HG02973 (cell line): ENCODE measurements at regions not wholly inside any gene's neighbourhood (a gene's known extent, or its start where the extent isn't known, plus 50 kb on each side); places are given as distances from the start of the nearest gene placed in this dataset.

Experiments used
- ATAC-seq: cut with Tn5 transposase; IDR thresholded peaks from one replicate; pipeline ENCODE4 v1.9.1; 2021; ENCODE audit warnings: moderate library complexity; ENCODE audit not compliant: unreplicated experiment

DNA sequence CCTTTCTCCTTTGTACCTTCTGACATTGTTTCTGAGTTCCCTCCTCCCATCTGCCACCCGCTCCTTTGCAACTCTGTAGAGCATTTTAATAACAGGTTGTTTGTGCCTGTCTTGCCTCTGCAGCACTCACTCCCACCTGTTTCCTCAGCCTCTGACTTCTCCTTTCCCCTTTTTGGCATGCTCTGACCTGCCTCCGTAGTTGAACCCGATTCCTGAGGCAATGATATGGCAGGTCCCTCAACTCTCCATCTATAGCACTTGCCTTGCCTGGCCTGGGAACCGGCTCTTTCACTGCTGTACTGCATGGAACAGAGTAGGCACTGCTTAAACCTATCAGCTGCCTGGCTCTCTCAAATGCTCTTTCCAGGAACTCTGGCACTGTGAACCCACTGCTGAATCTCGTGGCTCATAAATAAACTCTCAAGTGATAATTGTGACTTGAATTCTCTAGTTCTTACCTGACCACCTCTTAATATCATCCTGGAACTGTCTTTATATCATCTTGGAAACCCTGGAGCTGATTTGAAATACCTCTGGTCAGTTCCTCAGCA is 50.3 kb downstream of the UTRN start:
- ATAC-seq: no peak

DNA sequence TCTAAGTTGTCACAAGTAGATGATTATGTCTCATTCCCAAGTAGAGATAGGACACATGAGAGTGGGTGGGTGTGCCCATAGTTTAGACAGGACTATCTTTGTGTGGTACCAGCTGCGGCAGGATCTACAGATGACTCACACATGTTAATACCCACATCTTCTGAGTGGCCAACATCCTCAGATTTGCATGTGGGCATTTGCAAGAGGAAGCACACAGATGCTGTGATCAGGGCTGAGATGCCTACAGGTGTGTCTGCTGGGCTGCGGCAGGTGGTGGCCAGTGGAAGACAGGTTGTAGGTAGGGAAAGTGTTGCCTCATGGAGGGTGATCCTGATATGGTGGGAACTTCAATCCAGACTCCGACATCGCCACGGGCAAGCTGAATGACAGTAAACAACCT is 50.8 kb downstream of the UTRN start:
- peak; percentile 49 for ATAC-seq

DNA sequence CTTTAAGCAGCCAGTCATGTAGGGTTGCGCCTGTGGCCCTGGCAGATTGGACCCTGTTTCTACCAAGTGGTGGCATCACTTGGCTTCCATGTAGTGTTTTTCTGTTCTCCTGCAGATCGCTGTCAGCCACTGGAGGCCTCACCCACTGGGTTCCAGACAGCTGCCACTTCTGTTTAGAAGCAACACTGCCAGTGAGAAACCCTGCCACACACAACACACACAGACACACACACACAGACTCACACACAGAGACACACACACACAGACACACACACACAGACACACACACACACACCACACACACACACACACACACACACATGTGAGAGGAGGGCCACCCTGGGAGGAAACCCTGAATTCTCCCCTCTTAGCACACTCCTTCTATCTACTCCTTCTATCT is 51.8 kb downstream of the UTRN start:
- ATAC-seq: no peak

DNA sequence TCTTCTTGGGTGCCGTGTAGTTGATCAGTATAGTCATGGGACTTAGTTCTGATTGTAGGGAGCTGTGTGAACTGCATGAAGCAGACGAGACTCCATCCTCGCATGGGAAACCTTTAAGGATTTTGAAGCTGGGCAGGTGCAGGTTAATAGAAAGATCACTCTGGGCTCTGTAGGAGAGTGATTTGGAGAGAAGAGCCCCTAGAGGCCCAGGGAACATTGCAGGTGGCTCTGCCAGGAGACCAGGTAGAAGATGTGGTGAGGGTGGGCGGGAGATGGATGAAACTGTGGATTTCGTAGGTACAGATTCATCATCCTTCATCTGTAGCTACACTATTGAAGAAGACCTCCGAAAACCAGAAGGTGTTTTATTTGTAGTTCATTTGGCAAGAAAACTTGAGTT is 53.3 kb downstream of the UTRN start:
- no peak for ATAC-seq

DNA sequence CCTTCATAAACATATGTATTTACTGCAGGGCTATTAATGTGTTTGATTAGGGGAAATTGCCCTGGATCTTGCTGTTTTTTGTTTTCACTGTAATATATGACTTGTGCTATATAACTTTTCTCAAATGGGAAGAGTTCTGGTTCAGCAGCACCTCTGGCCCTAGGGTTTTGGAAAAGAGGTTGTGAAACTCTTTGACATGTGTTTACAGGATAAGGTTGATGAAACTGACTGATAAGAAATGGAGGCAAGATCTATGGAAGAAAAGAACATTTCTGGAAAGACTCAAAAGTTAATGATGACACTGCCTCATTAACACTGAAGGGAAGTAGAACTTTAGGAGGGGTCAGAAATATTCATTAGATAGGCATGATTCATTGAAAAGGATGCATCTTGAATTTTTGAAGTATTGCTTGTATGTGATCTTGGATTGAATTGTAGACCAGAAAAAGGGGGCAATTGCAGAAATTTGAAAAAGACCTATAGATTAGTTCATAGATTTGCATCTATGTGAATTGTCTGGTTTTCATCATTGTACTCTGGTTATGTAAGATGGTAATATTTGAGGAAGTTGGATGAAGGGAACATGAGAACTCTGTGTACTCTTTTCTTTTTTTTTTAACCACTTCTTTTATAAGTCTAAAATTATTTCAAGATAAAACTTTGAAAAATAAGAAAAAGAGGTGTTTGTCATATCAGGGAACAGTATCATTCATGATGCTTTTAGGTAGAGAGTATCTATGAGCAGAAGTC is 54.0 kb downstream of the UTRN start:
- no peak for ATAC-seq

GRCh38 chr6:144339859-144340452 is 54.8 kb downstream of the UTRN start:
- no peak for ATAC-seq

- ATAC-seq: no peak
These were observed 55.6 kb downstream of the UTRN start for GRCh38 chr6:144340541-144341371.

GRCh38 chr6:144341831-144342527 is 56.8 kb downstream of the UTRN start:
- no peak for ATAC-seq

DNA sequence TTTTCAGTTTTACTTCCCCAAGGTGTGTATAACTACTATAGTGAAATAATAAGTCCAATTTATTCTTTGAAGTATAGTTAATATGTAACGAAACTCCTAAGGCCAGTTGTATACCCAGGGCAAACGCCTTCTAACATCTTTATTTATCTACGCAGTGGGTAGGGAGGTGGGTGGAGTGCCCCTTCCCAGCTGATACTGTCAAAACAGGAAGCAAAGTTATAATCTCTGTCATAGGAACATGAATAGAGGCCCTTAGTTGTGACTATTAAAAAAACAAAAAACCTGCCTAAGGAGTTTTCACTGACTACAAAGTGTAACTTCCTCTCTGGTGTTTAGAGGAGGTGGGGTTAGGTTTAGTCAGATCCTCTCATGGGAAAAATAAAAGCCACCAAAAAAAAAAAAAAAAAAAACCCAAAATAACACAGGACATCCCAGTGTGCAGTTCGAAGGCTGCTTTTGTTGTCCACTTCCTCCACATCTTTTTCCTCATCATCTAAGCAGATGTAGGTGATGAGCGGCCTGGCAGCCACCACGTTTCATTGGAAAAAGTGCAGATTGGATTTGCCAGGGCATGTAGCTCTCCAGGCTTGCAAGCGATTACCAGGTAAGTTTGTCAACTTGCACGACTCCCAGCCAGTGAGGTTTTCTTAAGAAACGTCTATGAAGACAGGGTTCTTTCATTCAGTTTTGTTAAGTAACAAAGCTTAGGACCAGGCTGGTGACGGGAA is 58.7 kb downstream of the UTRN start:
- ATAC-seq: peak; percentile 28

DNA sequence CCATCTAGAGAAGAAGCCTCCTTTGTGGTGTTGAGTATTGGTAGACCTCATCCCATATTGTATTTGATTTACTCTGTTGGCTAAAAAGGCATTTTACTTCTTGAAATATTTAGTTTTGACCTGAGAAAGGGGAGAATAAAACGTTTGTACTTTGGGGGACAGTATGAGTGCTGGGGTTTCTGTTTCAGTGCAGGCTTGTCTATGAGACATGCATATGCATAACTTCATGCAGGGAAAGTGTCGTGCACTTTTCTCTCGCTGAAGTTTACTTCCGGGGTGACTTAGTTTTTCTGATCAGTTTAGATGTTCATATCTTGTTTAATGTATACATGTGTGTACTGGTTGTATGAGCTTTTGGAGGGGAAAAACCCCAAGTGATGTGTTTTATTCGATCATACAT is 59.5 kb downstream of the UTRN start:
- ATAC-seq: peak; percentile 43

GRCh38 chr6:144345451-144345850 is 60.3 kb downstream of the UTRN start:
- ATAC-seq: no peak

DNA sequence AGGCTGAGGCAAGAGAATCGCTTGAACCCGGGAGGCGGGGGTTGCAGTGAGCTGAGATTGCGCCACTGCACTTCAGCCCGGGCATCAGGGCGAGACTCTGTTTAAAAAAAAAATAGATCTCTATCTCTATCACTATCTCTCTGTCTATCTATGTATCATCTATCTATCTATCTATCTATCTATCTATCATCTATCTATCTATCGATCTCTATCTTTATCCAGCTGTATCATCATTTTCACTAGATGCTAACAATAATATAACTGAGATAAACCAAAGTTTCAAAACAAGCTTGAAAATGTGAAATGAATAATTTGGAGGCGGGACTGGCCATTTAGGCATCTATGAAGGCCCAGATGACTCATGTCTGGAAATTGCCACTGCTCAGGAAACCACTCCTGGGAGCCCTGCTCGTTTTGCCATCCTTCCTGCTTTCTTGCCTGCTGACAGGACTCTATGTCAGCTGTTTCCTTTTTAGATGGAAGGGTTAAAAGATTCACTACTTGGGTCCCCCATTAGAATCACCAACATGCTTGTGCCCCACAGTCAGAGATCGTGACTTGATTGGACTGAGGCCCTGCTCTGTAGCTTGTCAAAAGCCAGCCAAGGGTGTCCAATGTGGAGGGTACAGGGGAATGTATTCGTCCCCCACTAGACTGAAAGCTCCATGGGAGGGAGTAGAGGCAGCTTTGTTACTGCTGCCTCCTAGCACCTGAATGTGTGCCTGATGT is 61.7 kb downstream of the UTRN start:
- no peak for ATAC-seq

DNA sequence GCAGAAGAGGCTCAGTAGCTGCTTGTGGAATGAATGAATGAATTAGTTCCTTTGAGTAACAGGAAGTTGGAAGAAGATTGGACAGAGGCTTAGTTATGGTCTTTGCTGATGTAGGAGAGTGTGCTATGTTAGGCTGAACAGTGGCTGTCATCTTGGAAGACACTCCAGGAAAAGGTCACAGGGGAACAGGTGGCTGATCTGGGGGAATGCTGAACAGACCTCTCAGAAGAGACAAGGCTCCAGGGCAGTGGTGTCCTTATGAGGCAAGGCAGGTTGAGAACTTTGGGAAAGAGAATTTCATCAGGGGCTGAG is 62.3 kb downstream of the UTRN start:
- ATAC-seq: no peak

DNA sequence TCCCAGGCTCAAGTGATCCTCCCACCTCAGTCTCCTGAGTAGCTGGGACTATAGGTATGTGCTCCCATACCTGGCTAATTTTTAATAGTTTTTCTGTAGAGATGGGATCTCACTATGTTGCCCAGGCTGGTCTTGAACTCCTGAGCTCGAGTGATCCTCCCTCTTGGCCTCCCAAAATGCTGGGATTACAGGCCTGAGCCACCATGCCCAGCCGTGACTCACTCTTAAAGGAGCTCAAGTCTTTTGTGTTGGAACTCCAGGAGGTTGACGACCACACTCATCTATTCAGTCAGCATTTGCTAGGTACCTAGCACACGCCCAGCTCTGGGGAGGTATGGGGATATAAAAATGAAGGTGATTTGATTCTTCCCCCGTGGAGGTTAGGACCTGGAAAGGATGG is 62.8 kb downstream of the UTRN start:
- no peak for ATAC-seq

GRCh38 chr6:144349690-144350527 is 64.8 kb downstream of the UTRN start:
- peak; percentile 36 for ATAC-seq

GRCh38 chr6:144350528-144350880 is 65.4 kb downstream of the UTRN start:
- ATAC-seq: no peak

DNA sequence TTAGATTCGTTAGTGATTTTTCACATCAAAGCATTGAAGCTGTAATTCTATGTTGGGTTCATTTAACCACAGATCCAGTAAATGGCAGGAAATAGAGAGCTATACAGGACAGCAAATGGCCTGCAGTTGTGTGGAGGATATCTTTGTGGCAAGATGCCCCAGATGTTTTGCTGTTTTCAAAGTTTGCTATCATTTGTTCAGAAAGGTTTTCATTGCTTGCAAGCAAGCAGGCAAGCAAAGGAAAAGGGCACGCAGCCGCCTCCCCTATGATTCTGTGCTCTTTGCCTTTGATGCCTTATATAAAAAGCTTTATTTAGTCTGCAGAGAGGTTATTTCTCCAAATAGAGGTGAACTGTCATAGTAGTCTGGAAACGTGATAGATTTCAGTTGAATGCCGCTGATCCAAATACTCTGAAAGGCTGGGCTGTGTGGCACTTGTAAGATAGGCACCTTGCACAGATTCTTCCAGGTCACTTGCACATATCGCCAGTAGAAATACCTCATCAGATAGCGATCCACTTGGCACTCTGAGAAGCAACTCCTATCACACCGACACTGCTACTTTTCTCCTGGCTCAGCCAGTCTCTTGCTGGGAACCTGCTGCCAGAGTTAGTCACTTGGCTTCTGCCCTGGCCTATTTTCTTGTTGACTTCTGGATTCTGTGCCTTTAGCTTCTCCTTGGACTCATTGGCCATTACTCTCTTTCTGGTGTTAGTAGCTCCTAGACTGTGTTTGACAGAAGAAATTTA is 66.4 kb downstream of the UTRN start:
- ATAC-seq: no peak

GRCh38 chr6:144352331-144352730 is 67.2 kb downstream of the UTRN start:
- ATAC-seq: no peak
